H9 (cell line): ENCODE measurements at regions not wholly inside any gene's neighbourhood (a gene's known extent, or its start where the extent isn't known, plus 50 kb on each side); places are given as distances from the start of the nearest gene placed in this dataset.

Source experiments
- DNase-seq: peaks from one replicate; pipeline ENCODE4 v3.0.0-alpha.2; 2017
- H2AFZ ChIP-seq: one replicate; pipeline ENCODE4 v1.6.1; 2013; ENCODE audit warnings: mild to moderate bottlenecking, low read length, control low read depth, moderate library complexity
- H2AK5ac ChIP-seq: 2 replicates; pipeline ENCODE4 v1.6.1; 2013; ENCODE audit warnings: low read length, control low read depth, mixed read lengths; ENCODE audit not compliant: insufficient read length
- H2BK120ac ChIP-seq: one replicate; pipeline ENCODE4 v1.6.1; 2013; ENCODE audit warnings: low read depth, mild to moderate bottlenecking, low read length, control low read depth, inconsistent platforms; ENCODE audit not compliant: poor library complexity, severe bottlenecking
- H2BK12ac ChIP-seq: 2 replicates; pipeline ENCODE4 v1.6.1; 2013; ENCODE audit warnings: low read length, control low read depth, mixed read lengths, low read depth; ENCODE audit not compliant: insufficient read length
- H2BK15ac ChIP-seq: 2 replicates; pipeline ENCODE4 v1.6.1; 2013; ENCODE audit warnings: low read depth, low read length, control low read depth
- H2BK20ac ChIP-seq: one replicate; pipeline ENCODE4 v1.6.1; 2013; ENCODE audit warnings: low read depth, mild to moderate bottlenecking, low read length, control low read depth, inconsistent platforms; ENCODE audit not compliant: poor library complexity, severe bottlenecking
- H2BK5ac ChIP-seq: 2 replicates; pipeline ENCODE4 v1.6.1; 2013; ENCODE audit warnings: low read length, control low read depth, mixed read lengths; ENCODE audit not compliant: insufficient read length
- H3K14ac ChIP-seq: 2 replicates; pipeline ENCODE4 v1.6.1; 2013; ENCODE audit warnings: low read length, control low read depth; ENCODE audit not compliant: insufficient read depth
- H3K18ac ChIP-seq: 2 replicates; pipeline ENCODE4 v1.6.1; 2013; ENCODE audit warnings: low read depth, mild to moderate bottlenecking, mixed read lengths, low read length, control low read depth; ENCODE audit not compliant: insufficient read length
- H3K23ac ChIP-seq: 2 replicates; pipeline ENCODE4 v1.6.1; 2013; ENCODE audit warnings: low read length, control low read depth, mixed read lengths, low read depth; ENCODE audit not compliant: insufficient read length
- H3K23me2 ChIP-seq: 2 replicates; pipeline ENCODE4 v1.6.1; 2013; ENCODE audit warnings: low read depth, mild to moderate bottlenecking, mixed read lengths, low read length, control low read depth; ENCODE audit not compliant: insufficient read length, poor library complexity, severe bottlenecking
- H3K27ac ChIP-seq: 2 replicates; pipeline ENCODE4 v1.5.1; 2013; ENCODE audit warnings: low read length, control low read depth, mixed read lengths, low read depth; ENCODE audit not compliant: insufficient read length
- H3K27me3 ChIP-seq: 2 replicates; pipeline ENCODE4 v1.6.1; 2013; ENCODE audit warnings: low read length, control low read depth, inconsistent platforms; ENCODE audit not compliant: insufficient read depth
- H3K4ac ChIP-seq: 2 replicates; pipeline ENCODE4 v1.6.1; 2013; ENCODE audit warnings: low read depth, mild to moderate bottlenecking, control low read depth, inconsistent platforms, low read length, moderate library complexity
- H3K4me1 ChIP-seq: 2 replicates; pipeline ENCODE4 v1.6.1; 2013; ENCODE audit warnings: low read length, control low read depth, inconsistent platforms; ENCODE audit not compliant: insufficient read depth
- H3K4me2 ChIP-seq: 2 replicates; pipeline ENCODE4 v1.6.1; 2013; ENCODE audit warnings: low read length, control low read depth, mixed read lengths; ENCODE audit not compliant: insufficient read length, insufficient read depth
- H3K56ac ChIP-seq: 2 replicates; pipeline ENCODE4 v1.6.1; 2013; ENCODE audit warnings: low read depth, mild to moderate bottlenecking, mixed read lengths, low read length, control low read depth; ENCODE audit not compliant: insufficient read length
- H3K79me1 ChIP-seq: 2 replicates; pipeline ENCODE4 v1.6.1; 2013; ENCODE audit warnings: low read depth, mild to moderate bottlenecking, moderate library complexity, low read length, control low read depth, inconsistent platforms; ENCODE audit not compliant: insufficient read depth, poor library complexity, severe bottlenecking
- H3K79me2 ChIP-seq: 2 replicates; pipeline ENCODE4 v1.6.1; 2013; ENCODE audit warnings: low read length, control low read depth, inconsistent platforms; ENCODE audit not compliant: insufficient read depth
- H3K9ac ChIP-seq: 2 replicates; pipeline ENCODE4 v1.6.1; 2013; ENCODE audit warnings: low read length, control low read depth, mixed read lengths; ENCODE audit not compliant: insufficient read length; ENCODE audit errors: extremely low read depth
- H3K9me3 ChIP-seq: one replicate; pipeline ENCODE4 v1.6.1; 2013; ENCODE audit warnings: low read depth, low read length, inconsistent platforms; ENCODE audit not compliant: control insufficient read depth
- H3T11ph ChIP-seq: one replicate; pipeline ENCODE4 v1.6.1; 2013; ENCODE audit warnings: mild to moderate bottlenecking, low read length, control low read depth, inconsistent platforms
- H4K20me1 ChIP-seq: one replicate; pipeline ENCODE4 v1.6.1; 2013; ENCODE audit not compliant: control insufficient read depth, insufficient read length, insufficient read depth
- H4K5ac ChIP-seq: 2 replicates; pipeline ENCODE4 v1.6.1; 2013; ENCODE audit warnings: low read depth, mild to moderate bottlenecking, mixed read lengths, low read length, control low read depth; ENCODE audit not compliant: insufficient read length
- H4K8ac ChIP-seq: replicated peaks from 2 replicates; pipeline ENCODE4 v1.6.1; 2013; ENCODE audit warnings: low read length, control low read depth, mixed read lengths, low read depth; ENCODE audit not compliant: insufficient read length
- H4K91ac ChIP-seq: 2 replicates; pipeline ENCODE4 v1.6.1; 2013; ENCODE audit warnings: low read depth, mild to moderate bottlenecking, moderate library complexity, mixed read lengths, low read length, control low read depth; ENCODE audit not compliant: insufficient read length
- H3K27ac Mint-ChIP-seq, 3 experiments: 2 replicates in 2 of 3; 3 replicates in 1 of 3; pipeline ENCODE4 v1.8.0; 2020 to 2021; ENCODE audit warnings: mixed read lengths in 3 of 3, mild to moderate bottlenecking in 1 of 3, moderate library complexity in 1 of 3
- H3K27me3 Mint-ChIP-seq: 2 replicates; pipeline ENCODE4 v1.8.0; 2021; ENCODE audit warnings: low read depth, mild to moderate bottlenecking, moderate library complexity, mixed read lengths
- H3K36me3 Mint-ChIP-seq, 3 experiments: 2 replicates in 2 of 3; 3 replicates in 1 of 3; pipeline ENCODE4 v1.8.0; 2020 to 2021; ENCODE audit warnings: low read depth in 3 of 3, mixed read lengths in 3 of 3; ENCODE audit not compliant: insufficient read depth in 1 of 3
- H3K4me1 Mint-ChIP-seq, 2 experiments: 2 replicates each; pipeline ENCODE4 v1.8.0; 2020; ENCODE audit warnings: mixed read lengths in 2 of 2
- H3K4me3 Mint-ChIP-seq, 2 experiments: 2 replicates in 1 of 2; 3 replicates in 1 of 2; pipeline ENCODE4 v1.8.0; 2020 to 2021; ENCODE audit warnings: mild to moderate bottlenecking in 2 of 2, mixed read lengths in 2 of 2, moderate library complexity in 1 of 2
- H3K9me3 Mint-ChIP-seq, 2 experiments: 2 replicates in 1 of 2; 3 replicates in 1 of 2; pipeline ENCODE4 v1.8.0; 2020; ENCODE audit warnings: mild to moderate bottlenecking in 2 of 2, mixed read lengths in 2 of 2, moderate library complexity in 1 of 2
- TF ChIP-seq, protein P1 (sequence below): fragments of 200-600 bp; sonication (generic); conservative IDR thresholded peaks from 3 replicates; pipeline ENCODE4 v1.8.0; 2021; ENCODE audit warnings: antibody characterized with exemption, mild to moderate bottlenecking

DNA sequence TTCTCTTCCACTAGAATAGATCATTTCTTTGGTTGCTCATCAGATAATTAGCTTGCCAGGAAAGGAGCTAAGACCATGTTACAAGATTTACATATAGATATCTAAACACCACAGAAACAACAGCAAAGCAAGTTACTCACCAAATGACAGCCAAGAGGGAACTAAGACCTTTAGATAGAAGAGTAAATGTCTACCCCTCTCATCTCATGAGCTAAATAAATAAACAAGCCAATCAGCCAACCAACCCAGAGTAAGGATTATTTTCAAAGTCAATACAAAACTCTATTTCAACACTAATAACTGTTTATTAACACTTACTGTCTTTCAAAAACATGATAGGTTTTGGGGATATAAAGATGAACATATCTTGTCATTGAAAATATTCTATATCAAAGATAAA is 474.7 kb downstream of the LMO4 start:
- Mint-ChIP-seq H3K4me1 (no peaks in the 10 kb centered on the region), H3K9me3 (no peaks in the 10 kb centered on the region; a peak in 1 of 5 replicates), H3K27me3 (no peaks in the 10 kb centered on the region), H3K4me3 (no peak overlapping the region), H3K27ac (no peak overlapping the region), H3K36me3 (no peaks in the 10 kb centered on the region; a peak in 1 of 7 replicates)
- DNase-seq: no peak
- Histone ChIP-seq H3K4ac (no peak overlapping the region), H2BK12ac (no peak overlapping the region), H3K4me2 (no peak overlapping the region), H3K23ac (no peak overlapping the region), H4K8ac (no peak overlapping the region), H3K23me2 (no peaks in the 10 kb centered on the region), H2AFZ (no peak overlapping the region), H2BK15ac (no peak overlapping the region), H3K18ac (no peak overlapping the region), H3K14ac (no peak overlapping the region), H3K9me3 (no peaks in the 10 kb centered on the region), H3K9ac (no peak overlapping the region), H2BK120ac (no peak overlapping the region), H3T11ph (no peak overlapping the region), H4K20me1 (no peaks in the 10 kb centered on the region), H3K79me1 (no peaks in the 10 kb centered on the region), H2AK5ac (no peak overlapping the region), H3K27me3 (no peaks in the 10 kb centered on the region), H3K79me2 (no peaks in the 10 kb centered on the region), H4K5ac (no peak overlapping the region), H3K27ac (no peak overlapping the region), H4K91ac (no peak overlapping the region), H2BK20ac (no peak overlapping the region), H3K4me1 (no peaks in the 10 kb centered on the region), H2BK5ac (no peak overlapping the region), H3K56ac (no peak overlapping the region)
- TF ChIP-seq, protein P1, sequence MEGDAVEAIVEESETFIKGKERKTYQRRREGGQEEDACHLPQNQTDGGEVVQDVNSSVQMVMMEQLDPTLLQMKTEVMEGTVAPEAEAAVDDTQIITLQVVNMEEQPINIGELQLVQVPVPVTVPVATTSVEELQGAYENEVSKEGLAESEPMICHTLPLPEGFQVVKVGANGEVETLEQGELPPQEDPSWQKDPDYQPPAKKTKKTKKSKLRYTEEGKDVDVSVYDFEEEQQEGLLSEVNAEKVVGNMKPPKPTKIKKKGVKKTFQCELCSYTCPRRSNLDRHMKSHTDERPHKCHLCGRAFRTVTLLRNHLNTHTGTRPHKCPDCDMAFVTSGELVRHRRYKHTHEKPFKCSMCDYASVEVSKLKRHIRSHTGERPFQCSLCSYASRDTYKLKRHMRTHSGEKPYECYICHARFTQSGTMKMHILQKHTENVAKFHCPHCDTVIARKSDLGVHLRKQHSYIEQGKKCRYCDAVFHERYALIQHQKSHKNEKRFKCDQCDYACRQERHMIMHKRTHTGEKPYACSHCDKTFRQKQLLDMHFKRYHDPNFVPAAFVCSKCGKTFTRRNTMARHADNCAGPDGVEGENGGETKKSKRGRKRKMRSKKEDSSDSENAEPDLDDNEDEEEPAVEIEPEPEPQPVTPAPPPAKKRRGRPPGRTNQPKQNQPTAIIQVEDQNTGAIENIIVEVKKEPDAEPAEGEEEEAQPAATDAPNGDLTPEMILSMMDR: no peak
